ENCODE measurements at regions not wholly inside any gene's neighbourhood (a gene's known extent, or its start where the extent isn't known, plus 50 kb on each side); places are given as distances from the start of the nearest gene placed in this dataset.
"Not testable (repeated sequence)": the region's sequence is repeated elsewhere in the genome, so short reads cannot be mapped to it uniquely, and the experiment has no call there.

DNA sequence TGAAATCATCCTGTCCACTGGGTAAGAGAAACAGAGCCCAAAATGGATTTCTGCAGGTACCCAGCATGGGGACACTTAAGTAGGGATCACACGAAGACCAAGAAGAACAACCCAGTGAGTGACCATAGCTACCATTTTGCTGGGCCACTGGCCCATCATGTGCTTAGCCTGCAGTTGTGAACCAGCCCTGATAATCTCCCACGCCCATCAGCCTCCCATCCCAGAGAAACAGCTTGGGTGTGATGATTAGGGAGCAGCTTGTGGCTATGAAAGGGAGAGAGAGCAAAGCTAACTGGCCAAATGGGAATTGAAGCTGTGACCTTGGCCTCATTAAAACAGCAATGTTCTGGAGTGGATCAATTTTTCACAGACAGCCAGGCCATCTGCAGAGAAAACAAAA lies 138.5 kb downstream of the SLC24A2 start:
- no peak for DNase-seq

DNA sequence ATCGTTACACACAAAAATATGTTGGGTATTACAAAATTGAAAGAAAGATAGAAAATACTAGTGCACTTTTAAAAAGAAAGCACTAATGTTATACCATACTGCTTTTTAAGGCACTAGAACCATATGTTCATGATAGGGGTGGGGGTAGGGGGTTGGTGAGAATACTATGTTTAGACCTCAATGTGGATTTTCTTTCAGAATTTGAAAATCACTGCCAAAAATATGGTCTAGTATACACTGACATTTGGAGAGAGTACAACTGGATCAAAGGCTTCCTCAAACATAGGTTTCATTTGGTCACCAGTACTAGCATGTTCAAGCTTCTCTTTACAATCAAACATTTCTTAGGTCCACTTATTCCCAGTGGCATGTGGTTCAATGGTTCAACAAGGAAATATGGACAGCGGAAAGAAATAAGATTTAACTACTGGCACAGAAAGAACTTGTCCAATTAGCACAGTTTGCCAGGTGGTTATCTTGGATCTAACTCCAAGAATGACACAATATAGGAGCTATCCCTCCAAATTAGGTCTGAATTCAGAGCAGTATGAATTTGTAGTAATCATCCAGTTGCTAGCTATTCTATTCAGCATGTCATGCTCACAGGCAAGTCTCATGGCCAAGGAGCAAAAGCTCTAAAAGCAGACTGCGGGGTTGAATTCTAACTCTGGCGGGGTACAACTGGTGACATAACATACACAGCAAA lies 139.3 kb downstream of the SLC24A2 start:
- DNase-seq, result no peak

DNA sequence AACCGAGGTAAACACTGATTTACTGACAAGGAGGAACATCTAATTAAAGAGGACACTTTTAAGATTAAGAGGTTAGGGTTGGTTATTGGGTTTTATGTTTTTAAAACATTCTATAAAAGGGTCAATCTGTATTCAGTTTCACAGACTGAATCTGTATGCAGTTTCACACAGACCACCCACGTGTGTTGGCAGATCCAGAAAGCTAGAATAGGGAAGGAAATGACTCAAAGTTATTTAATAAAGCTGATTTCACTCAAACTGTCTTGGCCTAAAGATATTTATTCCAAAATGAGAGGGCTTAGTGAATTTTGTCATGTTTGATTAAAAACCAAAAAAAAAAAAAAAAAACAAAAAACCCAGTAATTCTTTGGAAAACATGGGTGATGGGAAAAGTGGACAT lies 140.2 kb downstream of the SLC24A2 start:
- DNase-seq, result no peak

DNA sequence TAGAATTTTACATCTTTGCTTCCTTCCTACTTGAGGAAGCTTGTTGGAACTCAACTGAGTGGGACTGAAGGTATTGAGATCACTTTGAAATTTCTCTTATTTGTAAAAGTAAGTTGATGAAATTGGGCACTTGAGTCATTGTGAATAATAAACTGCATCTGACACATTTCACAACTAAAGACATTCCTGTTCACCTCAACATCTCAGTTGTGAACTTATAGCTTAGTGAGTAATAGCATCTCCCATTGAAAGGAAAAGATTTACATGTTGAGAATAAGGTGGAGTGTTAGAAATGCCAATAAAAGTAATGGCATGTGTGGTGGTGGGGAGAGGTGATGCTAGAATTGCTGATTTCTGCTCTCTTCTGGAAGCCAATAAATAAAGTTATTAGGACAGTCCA lies 145.0 kb downstream of the SLC24A2 start:
- DNase-seq, result no peak

DNA sequence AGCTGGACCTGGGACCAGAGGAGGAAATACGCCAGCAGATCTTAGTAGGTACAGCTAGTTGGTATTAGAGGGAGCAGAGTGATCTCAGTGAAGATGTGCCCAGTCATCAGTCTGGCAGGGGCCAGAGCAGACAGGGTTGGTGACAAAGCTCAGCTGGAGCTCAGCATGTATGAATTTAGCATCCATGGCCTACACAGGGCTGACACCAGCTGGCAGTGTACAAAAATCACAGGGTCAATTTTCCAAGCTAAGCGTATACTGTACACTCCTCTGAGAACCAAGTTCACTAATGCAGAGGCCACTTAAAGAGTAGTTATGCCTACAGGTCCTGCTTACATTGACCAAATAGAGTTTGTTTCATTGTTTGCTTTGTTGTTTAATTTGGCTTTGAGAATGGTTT lies 146.6 kb downstream of the SLC24A2 start:
- DNase-seq, result no peak

DNA sequence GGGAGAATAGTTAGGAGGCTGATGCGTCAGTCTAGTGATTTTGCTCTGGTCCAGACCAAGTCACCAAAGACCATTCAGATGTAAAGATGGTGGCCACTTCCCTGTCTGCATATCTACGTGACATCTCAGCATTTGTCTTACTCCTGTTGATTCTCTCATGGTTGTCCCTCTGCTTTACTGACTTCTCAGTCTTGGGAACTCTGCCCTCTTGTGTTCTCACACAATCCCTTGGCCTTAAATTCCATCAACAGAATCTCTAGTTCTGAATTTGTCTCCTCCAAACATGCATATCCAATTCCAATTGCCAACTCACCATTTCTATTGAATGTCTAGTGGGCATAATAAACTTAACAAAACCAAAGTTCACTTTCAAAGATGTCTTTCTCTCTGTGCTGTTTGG lies 147.8 kb downstream of the SLC24A2 start:
- DNase-seq, result no peak

DNA sequence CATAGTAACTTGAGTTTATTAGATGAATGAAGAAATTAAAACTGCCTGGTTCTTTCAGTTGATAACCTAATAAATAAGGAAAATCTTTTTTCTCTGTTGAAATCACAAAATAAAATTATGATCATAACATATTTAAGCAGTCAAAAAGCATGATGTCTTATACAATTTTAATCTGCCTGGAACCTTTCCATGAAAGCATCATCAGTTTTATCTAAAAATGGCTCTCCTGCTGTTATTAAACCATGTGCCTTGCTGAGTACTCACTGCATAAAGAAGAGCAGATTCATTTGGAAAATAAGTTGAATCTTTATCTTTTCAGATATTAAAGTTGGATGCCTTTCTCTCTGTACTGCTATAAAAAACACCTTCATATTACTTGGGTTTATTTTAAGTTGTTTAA lies 148.8 kb downstream of the SLC24A2 start:
- DNase-seq, result no peak

DNA sequence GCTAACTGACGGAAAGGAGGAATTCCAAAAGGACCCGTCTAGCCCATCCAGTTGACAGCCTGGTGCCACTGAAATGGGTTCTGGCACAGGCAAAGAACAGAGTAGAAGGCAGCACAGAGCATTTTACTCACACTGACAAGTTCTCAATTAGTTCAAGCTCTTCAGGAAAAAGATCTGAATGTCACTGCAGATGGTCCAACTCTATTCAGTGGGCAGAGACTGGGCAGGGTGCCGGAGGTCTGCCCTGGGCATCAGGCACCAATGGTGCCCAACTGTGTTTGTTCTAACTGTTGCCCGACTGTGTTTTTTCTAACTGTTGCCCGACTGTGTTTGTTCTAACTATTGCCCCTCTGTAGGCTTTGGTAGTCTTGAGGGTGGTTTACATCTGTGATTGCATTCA lies 151.8 kb downstream of the SLC24A2 start:
- DNase-seq, result no peak

DNA sequence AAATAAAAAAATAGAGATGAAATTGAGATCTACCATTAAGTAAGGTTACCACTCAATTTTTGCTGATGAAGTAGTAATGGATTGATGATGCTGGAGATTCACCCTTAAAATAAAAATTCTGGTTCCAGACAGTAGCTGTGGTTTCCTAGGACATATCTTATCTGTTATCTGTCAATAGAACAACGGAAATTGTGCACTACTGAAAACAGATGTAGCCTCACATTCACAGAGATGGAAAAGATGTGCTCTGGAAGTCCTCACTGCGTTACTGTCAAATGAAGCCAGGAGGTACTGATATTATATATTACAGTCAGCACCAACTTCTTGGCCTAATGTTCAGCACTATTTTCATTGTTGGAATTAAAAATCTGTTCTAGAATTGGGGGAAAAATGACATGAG lies 154.0 kb downstream of the SLC24A2 start:
- no peak for DNase-seq

DNA sequence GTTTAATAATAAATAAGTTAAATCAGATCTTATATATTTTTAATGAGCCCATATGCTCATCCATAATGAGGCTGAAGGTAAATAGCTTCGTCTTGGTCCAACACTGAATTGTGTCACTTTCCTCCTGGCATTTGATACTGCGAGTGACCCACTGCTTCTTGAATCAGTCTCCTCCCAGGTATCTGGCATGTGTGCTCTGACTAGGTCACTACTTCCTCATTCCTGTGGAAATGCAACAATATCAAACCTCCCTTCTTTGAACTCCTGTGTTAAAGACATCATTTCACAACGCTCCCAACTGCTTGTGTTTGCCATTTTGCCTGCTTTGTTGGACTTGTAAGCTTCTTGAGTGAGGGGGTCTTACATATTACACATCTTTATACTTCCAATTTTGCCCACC lies 157.7 kb downstream of the SLC24A2 start:
- no peak for DNase-seq

DNA sequence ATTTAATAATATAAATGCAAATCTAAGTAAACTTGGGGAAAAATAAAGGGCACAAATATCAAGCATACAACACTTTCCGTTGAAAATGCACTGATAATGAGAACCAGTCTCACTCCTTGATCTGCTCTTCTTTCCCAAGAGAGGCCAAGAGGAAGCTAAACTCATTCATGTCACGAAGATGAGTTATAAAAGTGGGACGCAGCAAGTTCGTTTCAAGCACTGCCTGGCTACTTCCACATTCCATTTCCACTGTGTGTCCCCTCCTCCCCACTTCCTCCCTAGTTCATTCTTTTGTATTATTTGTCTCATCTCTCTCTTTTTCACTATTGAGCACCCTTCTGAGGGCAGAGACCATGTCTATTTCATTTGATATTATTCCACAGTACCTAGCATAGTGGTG lies 158.1 kb downstream of the SLC24A2 start:
- no peak for DNase-seq

DNA sequence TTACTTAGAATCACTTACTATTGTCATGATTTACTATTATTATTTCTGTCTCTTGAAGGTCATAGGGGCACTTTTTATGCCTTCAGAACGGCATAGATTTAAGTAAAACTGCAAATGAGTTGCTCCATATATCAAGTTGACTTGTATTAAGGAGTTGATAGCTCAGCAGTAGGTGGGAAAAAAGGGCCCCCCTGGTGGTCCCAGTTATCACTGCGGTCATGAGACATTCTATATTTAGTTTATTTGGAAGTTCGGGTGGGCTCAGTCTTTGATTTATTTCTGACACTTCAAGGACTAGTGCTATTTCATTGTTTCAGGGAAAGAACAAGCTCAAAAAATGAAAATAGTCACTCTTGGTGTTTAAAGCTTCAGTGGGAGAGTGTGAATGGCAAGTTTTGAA lies 159.3 kb downstream of the SLC24A2 start:
- DNase-seq, result no peak

DNA sequence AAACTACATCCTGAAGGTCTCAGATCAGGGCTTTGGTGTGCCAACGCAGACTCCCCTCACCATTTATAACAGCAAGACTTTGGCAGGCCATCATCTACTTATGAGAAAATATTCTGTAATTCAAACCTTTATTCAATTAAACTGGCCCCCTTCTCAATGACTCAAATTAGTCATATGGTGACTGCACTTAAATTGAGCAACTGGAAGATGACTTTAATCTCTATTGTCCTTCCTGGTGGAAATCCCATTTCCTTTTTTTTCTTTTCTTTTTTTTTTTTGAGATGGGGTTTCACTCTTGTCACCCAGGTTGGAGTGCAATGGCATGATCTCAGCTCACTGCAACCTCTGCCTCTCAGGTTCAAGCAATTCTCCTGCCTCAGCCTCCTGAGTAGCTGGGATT lies 163.4 kb downstream of the SLC24A2 start:
- DNase-seq, result not testable (repeated sequence)

DNA sequence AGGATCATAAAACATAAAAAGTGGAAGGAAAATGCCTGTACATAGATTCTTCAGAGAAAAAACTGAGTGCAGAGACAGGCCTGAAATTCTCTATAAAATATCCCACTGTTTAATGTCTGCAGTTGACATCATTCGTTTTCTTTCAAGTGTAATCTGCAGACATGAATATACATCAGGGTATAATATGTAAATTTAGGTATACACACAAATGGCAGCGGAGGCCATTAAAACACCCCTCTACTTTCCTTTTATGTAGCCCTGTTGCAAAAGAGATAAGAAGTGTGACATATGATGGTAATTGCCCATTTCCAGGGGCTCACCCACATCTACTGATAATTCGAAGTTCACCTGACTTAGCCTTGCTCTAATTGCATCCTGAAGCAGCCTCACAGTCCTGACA lies 164.3 kb downstream of the SLC24A2 start:
- no peak for DNase-seq

DNA sequence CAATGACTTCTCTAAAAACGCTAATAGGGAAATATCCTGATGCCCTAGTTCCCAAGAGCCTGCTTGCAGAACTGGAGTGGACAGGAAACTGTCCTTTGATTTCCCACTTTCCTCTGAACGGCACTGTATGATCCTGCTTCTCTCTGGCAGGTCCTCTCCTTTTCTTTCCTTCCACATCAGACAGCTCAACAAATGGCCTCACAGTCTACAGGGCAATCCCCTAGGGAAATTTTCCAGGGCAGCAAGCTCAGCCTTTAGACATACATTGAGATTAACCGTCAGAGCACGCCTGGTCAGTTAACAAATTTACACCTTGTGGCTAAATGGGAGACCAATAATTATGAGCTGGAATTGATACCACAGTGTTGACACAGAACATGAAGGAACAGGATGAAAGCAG lies 164.9 kb downstream of the SLC24A2 start:
- no peak for DNase-seq

DNA sequence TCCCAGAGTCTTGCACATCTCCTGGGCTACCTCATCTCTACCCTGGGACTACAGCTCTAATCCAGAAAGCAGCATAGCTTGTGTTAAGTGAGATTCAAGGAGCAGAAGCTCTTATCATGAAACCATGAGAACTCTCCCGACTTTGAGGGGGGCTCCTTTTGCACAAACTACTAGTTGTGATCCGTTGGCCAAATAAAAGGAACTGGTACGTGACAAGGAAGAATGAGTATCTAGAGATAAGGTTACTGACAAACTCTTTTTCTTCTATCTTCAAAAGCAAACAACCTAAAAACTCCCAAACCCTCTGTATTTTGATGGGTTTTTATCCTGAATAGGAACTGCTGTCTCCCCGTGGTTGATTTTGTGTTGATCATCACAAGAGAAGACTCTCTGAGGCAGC lies 168.5 kb downstream of the SLC24A2 start:
- DNase-seq, result no peak

DNA sequence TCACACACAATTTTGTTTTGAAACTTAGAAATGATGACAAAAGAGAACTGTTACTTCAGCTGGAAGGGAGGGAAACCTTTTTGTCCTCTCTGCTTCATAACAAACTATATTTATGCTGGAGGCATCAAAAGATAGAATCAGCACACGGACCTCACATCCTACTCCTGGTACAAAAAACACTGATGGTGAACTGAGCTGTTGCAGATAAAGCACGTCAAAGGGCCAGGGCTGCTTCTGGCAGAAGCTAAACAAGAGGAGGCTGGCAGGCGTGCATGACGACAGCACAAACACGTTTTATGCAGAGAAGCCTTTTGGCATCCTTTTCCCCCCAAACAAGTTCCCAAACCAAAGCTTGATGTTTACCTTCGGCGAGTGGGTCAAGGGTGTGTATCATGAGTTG lies 169.6 kb downstream of the SLC24A2 start:
- no peak for DNase-seq

DNA sequence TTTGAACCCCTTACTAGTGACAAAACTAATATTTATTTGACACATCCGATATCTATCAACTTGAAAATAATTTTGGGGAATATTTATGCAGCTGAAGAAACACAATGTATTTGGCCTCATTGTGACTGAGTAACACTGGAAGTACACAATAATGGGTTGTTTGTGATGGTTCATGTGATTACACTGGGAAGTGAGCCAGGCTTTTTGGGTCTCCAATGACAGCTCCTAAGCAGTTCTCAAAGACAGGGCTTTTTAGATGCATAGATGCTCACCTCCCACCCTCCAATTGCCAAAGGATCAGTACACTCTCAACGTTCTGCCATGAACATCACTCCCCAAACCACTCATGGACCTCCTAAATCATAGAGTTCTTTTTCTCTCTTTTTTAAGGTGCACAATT lies 170.0 kb downstream of the SLC24A2 start:
- DNase-seq, result no peak

DNA sequence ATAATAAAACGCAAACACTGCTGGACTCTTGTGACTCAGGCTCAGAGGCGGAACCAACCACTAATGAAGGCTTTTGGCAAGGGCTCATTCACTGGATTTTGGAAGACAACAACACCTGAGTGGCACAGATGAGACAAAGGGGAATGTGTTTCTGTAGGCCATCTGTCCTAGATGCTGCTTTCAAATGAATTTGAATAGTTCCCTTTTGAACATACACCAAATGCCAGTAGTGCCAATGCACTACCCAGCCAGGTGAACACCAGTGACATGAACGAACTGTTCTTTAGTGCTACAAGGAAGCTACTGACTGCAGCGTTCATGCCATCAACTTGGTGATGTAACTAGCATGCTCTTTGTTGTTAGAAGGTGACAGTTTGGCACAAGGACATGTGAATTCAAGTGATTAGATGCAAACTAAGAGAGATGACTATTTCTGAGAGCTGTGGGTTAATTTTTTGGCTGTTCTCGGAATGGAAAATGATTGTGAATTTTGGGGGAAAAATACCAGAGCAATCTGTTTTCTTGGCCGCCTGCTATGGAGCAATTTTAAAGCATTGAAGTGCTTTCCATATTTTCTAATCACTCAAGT lies 173.7 kb downstream of the SLC24A2 start:
- no peak for DNase-seq

DNA sequence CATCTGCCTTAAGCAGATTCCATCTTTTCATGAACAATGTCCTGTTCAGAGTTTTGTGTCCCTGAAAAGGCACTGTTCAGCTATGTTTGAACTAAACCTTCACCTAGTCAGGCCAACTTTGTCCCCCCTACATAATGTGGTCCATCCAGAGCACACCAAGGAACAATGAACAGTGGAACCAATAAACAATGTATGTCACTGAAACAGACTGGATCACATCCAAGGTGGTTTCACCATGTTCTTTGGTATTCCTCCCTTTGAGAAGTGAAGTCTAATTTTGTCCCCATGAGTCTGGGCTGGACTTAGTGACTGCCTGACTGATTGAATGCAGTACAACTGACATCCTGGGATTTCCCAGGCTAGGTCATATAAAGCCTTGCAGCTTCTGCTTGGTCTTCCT lies 174.5 kb downstream of the SLC24A2 start:
- no peak for DNase-seq

DNA sequence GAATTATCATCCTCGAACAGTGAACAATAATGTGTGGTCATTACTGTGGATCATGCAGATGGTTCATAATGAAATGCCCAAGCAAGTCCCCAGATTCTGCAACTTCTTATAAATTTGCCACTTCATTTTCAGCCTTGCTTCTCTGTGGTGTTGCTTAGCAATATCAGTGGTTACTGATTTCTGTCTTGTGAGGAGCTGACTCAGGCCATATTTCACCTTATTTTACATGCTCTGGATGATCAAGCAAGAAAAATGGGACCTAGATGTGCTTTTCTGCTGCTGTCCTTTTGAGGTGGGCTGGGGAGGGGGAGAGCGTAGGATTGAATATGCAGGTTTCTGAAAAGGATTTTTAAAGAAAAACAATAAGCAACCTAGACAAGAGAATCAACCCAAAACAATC lies 188.3 kb downstream of the SLC24A2 start:
- no peak for DNase-seq

DNA sequence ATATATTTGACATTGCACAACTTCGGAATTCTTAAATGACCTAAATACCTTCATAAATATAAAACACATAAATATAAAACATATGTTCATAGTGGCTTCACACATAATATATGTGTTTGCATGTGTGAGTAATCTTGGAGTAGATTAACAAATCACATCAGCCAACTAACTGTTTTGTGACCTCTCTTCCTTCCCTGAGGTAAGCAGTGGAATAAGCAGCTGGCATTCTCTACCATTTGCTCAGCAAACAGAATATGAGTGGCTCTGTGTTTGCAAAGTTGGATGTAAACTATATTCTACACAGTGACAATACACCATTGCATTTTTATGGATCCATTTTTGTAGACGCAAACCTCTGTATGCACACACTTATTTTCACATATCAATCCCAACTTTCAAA lies 189.9 kb downstream of the ACER2 start:
- no peak for DNase-seq

DNA sequence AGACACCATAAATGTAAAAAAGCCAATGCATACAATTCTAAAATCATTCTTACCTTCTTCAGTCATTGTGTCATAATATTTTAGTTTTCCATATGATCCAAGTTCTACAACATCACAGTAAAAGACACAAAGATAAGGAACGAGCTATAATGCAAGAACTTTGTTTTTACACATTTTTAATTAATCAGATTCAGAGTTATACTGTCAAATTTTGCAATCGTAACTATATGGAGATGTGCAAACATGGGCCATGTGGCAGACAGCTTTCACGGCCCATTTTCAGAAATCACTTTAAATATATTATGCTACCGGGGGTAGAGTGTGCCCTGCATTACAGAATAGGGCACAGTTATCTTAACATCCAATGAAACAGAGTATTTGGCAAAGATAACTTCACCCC lies 188.4 kb downstream of the ACER2 start:
- no peak for DNase-seq

DNA sequence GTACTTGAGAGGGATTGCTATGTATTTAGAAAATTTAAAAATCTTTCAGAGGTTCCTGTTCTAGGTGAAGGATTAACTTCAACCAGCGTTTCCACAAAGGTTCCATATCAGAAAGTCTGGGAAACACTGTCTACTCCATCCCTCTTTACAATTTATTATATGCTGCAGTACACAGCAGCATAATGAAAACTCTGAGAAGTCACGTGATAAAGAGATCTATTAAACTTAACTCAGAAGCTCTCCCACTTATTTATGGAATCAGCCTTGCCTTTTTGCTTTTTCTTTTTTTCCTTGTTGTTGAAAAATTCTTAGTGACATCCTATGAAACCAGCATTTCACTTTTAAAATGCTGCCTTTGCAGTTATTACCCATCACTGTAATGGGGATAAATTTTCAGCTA lies 186.2 kb downstream of the ACER2 start:
- DNase-seq, result no peak

DNA sequence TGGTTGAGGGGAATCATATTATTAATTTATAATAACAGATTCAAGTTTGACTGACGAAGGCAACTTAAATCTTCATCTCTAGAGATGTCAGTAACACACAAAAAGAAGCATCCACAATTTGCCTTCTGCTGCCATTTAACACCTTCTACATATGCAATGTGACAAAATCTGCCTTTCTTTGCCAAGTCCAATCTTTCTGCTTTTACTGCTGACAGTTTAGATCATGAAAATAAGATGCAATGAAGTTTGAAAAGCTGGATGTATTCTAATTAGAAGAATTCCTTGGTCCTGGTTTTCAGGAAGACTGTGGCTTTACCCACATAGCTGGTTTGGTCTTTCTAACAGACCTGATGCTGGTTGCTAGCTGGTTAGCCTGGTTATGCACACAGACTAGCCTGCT lies 178.9 kb downstream of the ACER2 start:
- no peak for DNase-seq
